HCEC 1CT (cell line): ENCODE measurements at regions not wholly inside any gene's neighbourhood (a gene's known extent, or its start where the extent isn't known, plus 50 kb on each side); places are given as distances from the start of the nearest gene placed in this dataset.
"Not testable (repeated sequence)": the region's sequence is repeated elsewhere in the genome, so short reads cannot be mapped to it uniquely, and the experiment has no call there.

Source experiments
- DNase-seq: peaks from one replicate; pipeline ENCODE4 v3.0.0-alpha.2; 2017

GRCh38 chr7:149599636-149600206 is 102.1 kb upstream of the ZNF746 start:
- no peak for DNase-seq

- DNase-seq: peak; percentile 29
Observed at GRCh38 chr7:149598721-149599308, 101.2 kb upstream of the ZNF746 start.

- DNase-seq: not testable (repeated sequence)
Observed at GRCh38 chr7:149597789-149598188, 100.2 kb upstream of the ZNF746 start.

GRCh38 chr7:149595541-149595940 is 97.9 kb upstream of the ZNF746 start:
- peak; percentile 1 for DNase-seq

- no peak for DNase-seq
Observed at GRCh38 chr7:149595078-149595477, 97.5 kb upstream of the ZNF746 start.

GRCh38 chr7:149588930-149589329 is 91.3 kb upstream of the ZNF746 start:
- DNase-seq: no peak

- DNase-seq: no peak
Observed at GRCh38 chr7:149586646-149587645, 89.3 kb upstream of the ZNF746 start.

GRCh38 chr7:149584530-149584929 is 86.9 kb upstream of the ZNF746 start:
- no peak for DNase-seq

- no peak for DNase-seq
Observed at GRCh38 chr7:149584009-149584408, 86.4 kb upstream of the ZNF746 start.

- no peak for DNase-seq
Observed at GRCh38 chr7:149580328-149580727, 82.7 kb upstream of the ZNF746 start.

- not testable (repeated sequence) for DNase-seq
Observed at GRCh38 chr7:149579365-149579764, 81.8 kb upstream of the ZNF746 start.

GRCh38 chr7:149574428-149574827 is 76.8 kb upstream of the ZNF746 start:
- DNase-seq: not testable (repeated sequence)

- no peak for DNase-seq
Observed at GRCh38 chr7:149573519-149573918, 75.9 kb upstream of the ZNF746 start.

- not testable (repeated sequence) for DNase-seq
Observed at GRCh38 chr7:149572920-149573319, 75.3 kb upstream of the ZNF746 start.

GRCh38 chr7:149570784-149571183 is 73.2 kb upstream of the ZNF746 start:
- no peak for DNase-seq

- no peak for DNase-seq
Observed at GRCh38 chr7:149569726-149570422, 72.3 kb upstream of the ZNF746 start.

- DNase-seq: no peak
Observed at GRCh38 chr7:149569025-149569725, 71.6 kb upstream of the ZNF746 start.

GRCh38 chr7:149568218-149568617 is 70.6 kb upstream of the ZNF746 start:
- no peak for DNase-seq

GRCh38 chr7:149566103-149566502 is 68.5 kb upstream of the ZNF746 start:
- DNase-seq: no peak

GRCh38 chr7:149565096-149565382 is 67.4 kb upstream of the ZNF746 start:
- DNase-seq: no peak

- DNase-seq: no peak
Observed at GRCh38 chr7:149564340-149565095, 66.9 kb upstream of the ZNF746 start.

- DNase-seq: peak; percentile 59
Observed at GRCh38 chr7:149562602-149563001, 65.0 kb upstream of the ZNF746 start.
